GM18499 (cell line): ENCODE measurements at regions not wholly inside any gene's neighbourhood (a gene's known extent, or its start where the extent isn't known, plus 50 kb on each side); places are given as distances from the start of the nearest gene placed in this dataset.
"Not testable (repeated sequence)": the region's sequence is repeated elsewhere in the genome, so short reads cannot be mapped to it uniquely, and the experiment has no call there.

Experiments
- ATAC-seq: cut with Tn5 transposase; IDR thresholded peaks from one replicate; pipeline ENCODE4 v1.9.1; 2021; ENCODE audit warnings: moderate number of reproducible peaks; ENCODE audit not compliant: insufficient read depth, unreplicated experiment

GRCh38 chr6:98056955-98057354, 773.9 kb upstream of the MMS22L start:
- ATAC-seq: no peak

DNA sequence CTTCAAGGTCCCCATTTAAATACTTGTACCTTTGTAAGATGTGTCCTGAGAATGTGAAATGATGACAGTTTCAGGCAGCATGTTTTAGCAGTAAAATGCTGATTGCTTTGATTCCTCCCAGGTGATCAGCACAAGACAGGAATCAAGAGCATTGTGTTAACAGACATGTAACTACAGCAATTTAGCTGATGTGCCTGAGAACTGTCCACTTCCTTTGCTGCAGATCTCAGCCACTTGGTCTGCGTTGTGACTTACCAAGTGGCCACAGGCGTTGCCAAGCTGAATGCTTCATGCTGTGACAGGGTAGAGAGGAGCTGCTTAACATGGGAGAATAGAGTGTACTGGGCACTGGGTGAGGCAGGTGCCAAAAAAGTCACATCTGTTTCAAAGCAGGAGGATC, 767.0 kb upstream of the POU3F2 start:
- no peak for ATAC-seq

GRCh38 chr6:98088537-98088936, 745.8 kb upstream of the POU3F2 start:
- not testable (repeated sequence) for ATAC-seq

DNA sequence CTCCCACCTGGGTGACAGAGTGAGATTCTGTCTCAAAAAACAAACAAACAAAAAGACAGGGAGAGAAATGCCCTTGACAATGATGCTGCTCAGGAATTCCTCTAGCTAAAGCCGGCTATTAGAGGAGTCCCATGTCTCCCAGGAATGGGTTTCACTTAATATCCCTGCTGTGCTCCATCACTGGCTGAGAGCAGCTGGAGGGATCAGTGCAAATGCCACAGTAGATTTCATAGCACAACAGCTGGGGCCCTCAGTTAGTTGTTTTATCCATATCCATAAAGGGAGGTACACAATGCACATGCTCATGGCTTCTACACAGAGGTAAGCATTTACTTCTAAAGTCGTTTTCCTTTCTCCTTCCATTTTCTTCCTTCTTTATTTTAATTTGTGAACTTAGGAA, 742.0 kb upstream of the POU3F2 start:
- ATAC-seq: no peak

DNA sequence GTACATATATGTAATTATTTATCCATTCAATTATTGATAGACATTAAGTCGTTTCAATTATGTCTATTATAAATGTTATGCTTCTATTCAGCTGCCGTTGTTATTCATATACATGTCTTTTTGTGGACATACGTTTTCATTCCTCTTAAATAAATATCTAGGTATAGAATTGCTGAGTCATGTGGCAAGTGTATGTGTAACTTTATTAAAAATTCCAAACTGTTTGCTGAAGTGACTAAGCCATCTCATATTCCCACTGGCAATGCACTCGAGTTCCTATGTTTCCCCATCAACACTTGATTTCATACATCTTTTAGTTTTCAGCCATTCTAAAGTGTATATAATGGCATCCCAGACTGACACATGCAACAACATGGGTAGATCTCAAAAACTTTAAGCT, 739.7 kb upstream of the POU3F2 start:
- no peak for ATAC-seq

DNA sequence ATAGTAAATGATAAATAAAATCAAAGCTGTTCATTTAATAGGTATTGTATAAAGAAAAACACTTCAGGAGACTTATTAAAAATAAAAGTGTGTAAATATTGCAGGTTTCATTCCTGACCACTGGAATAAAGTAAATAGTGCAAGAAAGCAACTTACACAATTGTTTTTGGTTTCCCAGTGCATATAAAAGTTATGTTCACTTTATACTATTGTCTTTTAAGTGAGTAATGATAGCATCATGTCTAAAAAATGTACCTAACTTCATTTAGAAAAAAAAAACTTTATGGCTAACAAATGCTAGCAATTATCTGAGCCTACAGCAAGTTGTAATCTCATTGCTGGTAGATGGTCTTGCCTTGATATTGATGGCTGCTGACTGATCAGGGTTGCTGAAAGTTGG, 726.6 kb upstream of the POU3F2 start:
- no peak for ATAC-seq

DNA sequence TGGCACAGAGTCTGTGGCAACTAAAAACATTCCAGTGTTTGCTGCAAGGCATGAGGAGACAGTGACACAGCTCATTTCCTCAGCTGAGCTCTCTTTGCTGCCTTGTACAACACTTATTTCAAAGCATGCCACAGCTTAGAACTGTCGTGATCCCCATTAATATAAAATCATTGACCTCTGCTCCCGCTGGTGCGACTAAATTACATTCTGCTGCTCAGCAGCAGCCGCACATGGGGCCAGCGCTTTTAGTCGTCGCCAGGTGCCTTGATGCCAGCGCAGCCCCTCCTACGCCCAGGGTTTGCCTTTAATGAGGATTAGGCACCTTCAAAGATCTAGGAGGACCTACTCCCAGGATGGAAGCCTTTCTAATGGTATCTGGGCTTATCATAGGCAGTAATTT, 717.9 kb upstream of the POU3F2 start:
- ATAC-seq: no peak

GRCh38 chr6:98117068-98117467, 717.3 kb upstream of the POU3F2 start:
- ATAC-seq: no peak

DNA sequence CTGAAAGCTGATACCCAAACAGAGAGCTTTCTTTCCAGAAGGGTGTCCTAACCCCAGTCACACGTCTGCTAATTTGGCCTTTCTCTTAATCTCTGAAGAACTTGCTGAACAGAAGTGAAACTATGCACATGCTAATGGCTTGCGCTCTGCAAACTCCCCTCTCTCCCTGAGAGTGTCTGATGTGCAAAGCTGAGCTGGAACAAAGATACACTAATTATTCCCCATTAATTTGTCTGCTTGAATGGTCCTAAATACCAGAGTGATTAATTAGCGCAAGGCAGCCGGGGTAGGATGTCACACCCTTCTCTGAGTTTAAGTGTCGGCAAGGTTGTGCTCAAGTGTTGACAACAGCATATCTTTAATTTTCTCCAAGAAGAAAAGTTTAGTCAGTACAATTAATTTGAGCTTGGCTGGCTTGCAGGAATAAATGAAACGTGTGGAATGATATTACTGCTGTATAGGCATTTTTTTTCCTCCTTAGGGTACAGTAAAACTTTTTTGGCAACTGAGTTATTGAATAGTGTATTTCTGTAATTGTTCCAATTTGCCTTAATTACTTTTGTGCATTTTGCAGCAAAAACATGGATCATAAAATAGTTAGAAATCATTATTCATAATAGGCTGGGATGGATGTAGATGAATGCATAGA, 715.9 kb upstream of the POU3F2 start:
- no peak for ATAC-seq

- ATAC-seq: no peak
Observed at GRCh38 chr6:98124171-98124570, 710.2 kb upstream of the POU3F2 start.

- no peak for ATAC-seq
Observed at GRCh38 chr6:98131290-98131990, 702.9 kb upstream of the POU3F2 start.

GRCh38 chr6:98136333-98136732, 698.0 kb upstream of the POU3F2 start:
- no peak for ATAC-seq

DNA sequence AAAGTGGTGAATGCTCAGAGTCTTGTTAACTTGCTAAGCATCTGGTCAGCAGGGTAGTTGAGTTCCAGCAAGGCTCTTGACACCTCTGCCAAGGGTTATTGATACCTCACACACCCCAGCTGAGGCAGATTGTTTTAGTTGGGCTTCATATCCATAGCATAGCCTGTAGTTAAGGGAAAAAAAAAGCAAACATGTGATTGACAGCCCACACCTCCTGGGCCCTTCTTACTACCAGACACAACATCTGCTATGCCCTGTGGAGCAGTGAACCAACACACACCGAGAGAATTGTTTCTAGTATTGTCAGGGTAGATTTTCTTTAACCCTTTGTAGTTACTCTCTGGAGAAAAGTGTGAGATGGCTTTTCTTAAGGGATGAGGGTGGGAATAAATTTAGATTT, 697.0 kb upstream of the POU3F2 start:
- ATAC-seq: no peak

- no peak for ATAC-seq
Observed at GRCh38 chr6:98142839-98143238, 691.5 kb upstream of the POU3F2 start.

- ATAC-seq: no peak
Observed at GRCh38 chr6:98146656-98147055, 687.7 kb upstream of the POU3F2 start.

- no peak for ATAC-seq
Observed at GRCh38 chr6:98156580-98156979, 677.8 kb upstream of the POU3F2 start.

- no peak for ATAC-seq
Observed at GRCh38 chr6:98179606-98180005, 654.8 kb upstream of the POU3F2 start.

- ATAC-seq: no peak
Observed at GRCh38 chr6:98200084-98200483, 634.3 kb upstream of the POU3F2 start.

- ATAC-seq: no peak
Observed at GRCh38 chr6:98203170-98203806, 631.1 kb upstream of the POU3F2 start.

GRCh38 chr6:98212468-98212867, 621.9 kb upstream of the POU3F2 start:
- ATAC-seq: no peak

- no peak for ATAC-seq
Observed at GRCh38 chr6:98215531-98215930, 618.8 kb upstream of the POU3F2 start.

GRCh38 chr6:98230250-98230649, 604.1 kb upstream of the POU3F2 start:
- ATAC-seq: no peak
